Gastroesophageal sphincter (tissue), 3 donors: ENCODE measurements at regions not wholly inside any gene's neighbourhood (a gene's known extent, or its start where the extent isn't known, plus 50 kb on each side); places are given as distances from the start of the nearest gene placed in this dataset.

Source experiments
- CTCF ChIP-seq, 4 experiments: fragments of 200-600 bp in 2 of 4; fragments of 450-650 bp in 2 of 4; sonication (generic) in 1 of 4; IDR thresholded peaks; one replicate each; pipeline ENCODE4 v1.5.1; 2017 to 2019; ENCODE audit warnings: antibody characterized with exemption in 4 of 4, mild to moderate bottlenecking in 2 of 4, moderate library complexity in 2 of 4
- POLR2A ChIP-seq, 2 donors: fragments of 450-650 bp; IDR thresholded peaks; one replicate each; pipeline ENCODE4 v1.6.1; 2017; ENCODE audit warnings: antibody characterized with exemption in 2 of 2, mild to moderate bottlenecking in 2 of 2, moderate library complexity in 1 of 2
- POLR2AphosphoS5 ChIP-seq: sonication (generic); formaldehyde crosslinking; IDR thresholded peaks from one replicate; pipeline ENCODE4 v1.6.1; 2017; ENCODE audit warnings: antibody characterized with exemption

- TF ChIP-seq CTCF (IDR thresholded peaks at IDR 0.05) (no peak), POLR2A (IDR thresholded peaks at IDR 0.05) (no peak), POLR2AphosphoS5 (no peak)
Measured at GRCh38 chr13:47211106-47211505, 314.3 kb upstream of the HTR2A start.
